Vagina (tissue), 2 donors: ENCODE measurements at regions not wholly inside any gene's neighbourhood (a gene's known extent, or its start where the extent isn't known, plus 50 kb on each side); places are given as distances from the start of the nearest gene placed in this dataset.

Experiments used
- DNase-seq, 2 donors: peaks; one replicate each; pipeline ENCODE4 v3.0.0-alpha.2; 2017; ENCODE audit errors: extremely low spot score in 2 of 2
- H3K27ac ChIP-seq: fragments of 200-600 bp; sonication (generic); one replicate; pipeline ENCODE4 v1.5.1; 2019
- H3K27me3 ChIP-seq: fragments of 200-600 bp; sonication (generic); one replicate; pipeline ENCODE4 v1.5.1; 2019
- H3K36me3 ChIP-seq, 2 donors: fragments of 200-600 bp; sonication (generic); one replicate each; pipeline ENCODE4 v1.5.1; 2017 to 2019
- H3K4me1 ChIP-seq: fragments of 200-600 bp; sonication (generic); one replicate; pipeline ENCODE4 v1.5.1; 2019
- H3K4me3 ChIP-seq, 2 donors: fragments of 200-600 bp; sonication (generic); 1 replicate in 1 of 2; 2 replicates in 1 of 2; pipeline ENCODE4 v1.5.1; 2016 to 2019
- H3K9me3 ChIP-seq: fragments of 200-600 bp; sonication (generic); one replicate; pipeline ENCODE4 v1.5.1; 2019
- POLR2A ChIP-seq, 2 donors: fragments of 450-650 bp; IDR thresholded peaks; one replicate each; pipeline ENCODE4 v1.6.1; 2017; ENCODE audit warnings: antibody characterized with exemption in 2 of 2, mild to moderate bottlenecking in 2 of 2, moderate library complexity in 2 of 2
- POLR2AphosphoS5 ChIP-seq, 2 donors: sonication (generic); formaldehyde crosslinking; IDR thresholded peaks; one replicate each; pipeline ENCODE4 v1.9.0; 2017; ENCODE audit warnings: antibody characterized with exemption in 2 of 2, mild to moderate bottlenecking in 2 of 2, low read depth in 1 of 2; ENCODE audit not compliant: insufficient read depth in 1 of 2
- intact Hi-C: fragments of 100-400 bp; cut with DNase I; formaldehyde crosslinking; loops from one replicate; pipeline ENCODE4 v1.15.1; 2023
- TF ChIP-seq, protein P1 (sequence below), 3 experiments: fragments of 450-650 bp in 2 of 3; fragments of 200-600 bp in 1 of 3; sonication (generic) in 1 of 3; IDR thresholded peaks; one replicate each; pipeline ENCODE4 v1.5.1; 2017 to 2019; ENCODE audit warnings: antibody characterized with exemption in 3 of 3, mild to moderate bottlenecking in 2 of 3, moderate library complexity in 2 of 3

DNA sequence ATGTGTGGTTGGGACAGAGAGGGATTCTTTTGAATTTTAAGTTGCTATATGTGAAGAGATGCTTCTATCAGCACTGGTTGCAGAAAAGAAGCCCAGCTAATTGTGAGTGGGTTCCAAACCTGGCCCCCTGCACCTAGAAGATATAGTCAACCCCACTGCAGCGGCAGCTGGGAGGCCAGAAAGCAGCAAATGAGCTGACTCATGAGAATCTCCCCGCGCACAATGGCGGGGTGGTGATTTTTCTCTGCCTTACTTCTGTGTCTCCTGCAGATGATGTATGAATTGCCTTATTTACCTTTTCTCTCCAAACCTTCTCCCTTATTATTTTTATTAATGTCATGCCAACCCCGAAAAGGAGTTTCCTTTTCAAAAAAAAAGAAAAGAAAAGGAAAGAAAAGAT, 89.7 kb downstream of the MAF start:
- intact Hi-C loops: no loop called here
- no peaks in the 10 kb centered on the region for H3K36me3 ChIP-seq
- H3K27me3 ChIP-seq: no peaks in the 10 kb centered on the region
- H3K4me3 ChIP-seq: no peak overlapping the region
- no peak overlapping the region for H3K27ac ChIP-seq
- no peak for DNase-seq
- H3K9me3 ChIP-seq: no peaks in the 10 kb centered on the region
- TF ChIP-seq, protein P1, sequence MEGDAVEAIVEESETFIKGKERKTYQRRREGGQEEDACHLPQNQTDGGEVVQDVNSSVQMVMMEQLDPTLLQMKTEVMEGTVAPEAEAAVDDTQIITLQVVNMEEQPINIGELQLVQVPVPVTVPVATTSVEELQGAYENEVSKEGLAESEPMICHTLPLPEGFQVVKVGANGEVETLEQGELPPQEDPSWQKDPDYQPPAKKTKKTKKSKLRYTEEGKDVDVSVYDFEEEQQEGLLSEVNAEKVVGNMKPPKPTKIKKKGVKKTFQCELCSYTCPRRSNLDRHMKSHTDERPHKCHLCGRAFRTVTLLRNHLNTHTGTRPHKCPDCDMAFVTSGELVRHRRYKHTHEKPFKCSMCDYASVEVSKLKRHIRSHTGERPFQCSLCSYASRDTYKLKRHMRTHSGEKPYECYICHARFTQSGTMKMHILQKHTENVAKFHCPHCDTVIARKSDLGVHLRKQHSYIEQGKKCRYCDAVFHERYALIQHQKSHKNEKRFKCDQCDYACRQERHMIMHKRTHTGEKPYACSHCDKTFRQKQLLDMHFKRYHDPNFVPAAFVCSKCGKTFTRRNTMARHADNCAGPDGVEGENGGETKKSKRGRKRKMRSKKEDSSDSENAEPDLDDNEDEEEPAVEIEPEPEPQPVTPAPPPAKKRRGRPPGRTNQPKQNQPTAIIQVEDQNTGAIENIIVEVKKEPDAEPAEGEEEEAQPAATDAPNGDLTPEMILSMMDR (IDR thresholded peaks at IDR 0.05): no peak
- TF ChIP-seq POLR2A (IDR thresholded peaks at IDR 0.05): no peak
- TF ChIP-seq POLR2AphosphoS5 (IDR thresholded peaks at IDR 0.05; ENCODE audit: insufficient read depth in 1 of 2, low read depth in 1 of 2): no peak
- H3K4me1 ChIP-seq: peaks cover 10% of the 10 kb centered on the region

DNA sequence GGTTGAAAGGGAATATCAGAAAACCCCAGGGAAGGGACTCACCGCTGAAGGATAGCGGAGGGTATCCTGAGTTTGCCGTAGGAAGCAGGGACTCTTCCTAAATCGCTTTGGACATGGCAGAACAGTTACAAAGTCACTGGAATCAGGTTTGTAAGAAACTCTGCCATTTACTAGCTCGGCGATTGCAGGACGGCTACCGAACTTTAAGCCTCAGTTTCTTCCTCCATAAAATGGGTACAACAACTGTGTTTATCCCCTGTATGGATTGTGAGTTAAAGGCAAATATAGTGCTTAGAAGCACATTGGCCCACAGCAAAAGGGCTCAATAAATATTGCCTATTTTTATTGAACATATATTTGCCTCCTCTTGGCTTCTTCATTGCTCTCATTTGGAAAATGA, 90.6 kb downstream of the MAF start:
- H3K4me1 ChIP-seq: peaks cover 10% of the 10 kb centered on the region
- no peak for DNase-seq
- TF ChIP-seq, protein P1 (IDR thresholded peaks at IDR 0.05): no peak
- no peak for TF ChIP-seq POLR2A (IDR thresholded peaks at IDR 0.05)
- TF ChIP-seq POLR2AphosphoS5 (IDR thresholded peaks at IDR 0.05; ENCODE audit: insufficient read depth in 1 of 2, low read depth in 1 of 2): no peak
- no peak overlapping the region for H3K27ac ChIP-seq
- intact Hi-C loops: no loop called here
- H3K9me3 ChIP-seq: no peaks in the 10 kb centered on the region
- no peaks in the 10 kb centered on the region for H3K27me3 ChIP-seq
- no peaks in the 10 kb centered on the region for H3K36me3 ChIP-seq
- H3K4me3 ChIP-seq: no peak overlapping the region

DNA sequence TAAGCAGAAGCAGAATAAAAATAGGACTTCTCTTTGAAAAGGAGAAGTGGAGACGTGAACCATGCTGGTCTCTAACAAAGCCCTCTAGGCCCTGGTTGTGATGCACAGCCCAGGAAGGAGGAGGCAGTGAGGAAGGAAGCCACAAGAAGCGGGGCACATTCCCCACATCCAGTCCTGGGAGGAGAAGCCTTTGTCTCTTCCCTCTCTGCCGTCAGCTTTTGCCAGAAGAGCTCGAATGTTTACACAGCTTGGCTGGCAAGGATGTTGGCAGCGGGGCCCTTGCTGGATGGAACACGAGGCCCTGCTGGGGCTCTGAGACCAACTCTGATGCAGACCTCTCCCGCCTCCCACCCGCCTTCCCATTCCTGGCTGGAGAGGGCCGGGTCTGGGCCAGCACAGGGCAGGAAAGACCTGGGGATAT, 91.3 kb downstream of the MAF start:
- Histone ChIP-seq H3K4me3 (no peak overlapping the region), H3K36me3 (no peaks in the 10 kb centered on the region), H3K9me3 (no peaks in the 10 kb centered on the region), H3K4me1 (peaks cover 10% of the 10 kb centered on the region), H3K27me3 (no peaks in the 10 kb centered on the region), H3K27ac (no peak overlapping the region)
- TF ChIP-seq POLR2A (IDR thresholded peaks at IDR 0.05) (no peak), POLR2AphosphoS5 (IDR thresholded peaks at IDR 0.05; ENCODE audit: insufficient read depth in 1 of 2, low read depth in 1 of 2) (no peak)
- TF ChIP-seq, protein P1 (IDR thresholded peaks at IDR 0.05): no peak
- intact Hi-C loops: no loop called here
- no peak for DNase-seq

DNA sequence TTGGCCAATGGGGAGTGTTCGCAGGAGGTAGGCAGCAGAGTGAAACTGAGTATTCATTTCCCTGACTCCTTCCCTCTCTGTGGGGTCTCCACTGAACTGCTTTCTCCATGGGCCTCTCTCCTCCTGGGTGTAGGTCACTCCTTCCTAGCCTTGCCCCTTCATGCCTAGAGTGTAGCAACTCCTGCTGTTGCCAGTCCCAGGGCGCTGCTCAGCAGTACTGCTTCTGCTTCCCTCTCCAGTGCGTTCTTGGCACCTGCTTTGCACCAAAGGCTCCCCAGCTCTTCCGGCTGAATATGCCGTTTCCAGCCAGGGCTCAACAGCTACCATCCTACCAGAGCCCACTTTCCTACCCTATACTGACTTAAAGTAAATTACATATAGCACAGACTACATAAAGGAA, 92.2 kb downstream of the MAF start:
- Histone ChIP-seq H3K4me1 (peaks cover 10% of the 10 kb centered on the region), H3K27me3 (no peaks in the 10 kb centered on the region), H3K4me3 (no peak overlapping the region), H3K27ac (no peak overlapping the region), H3K9me3 (no peaks in the 10 kb centered on the region), H3K36me3 (no peaks in the 10 kb centered on the region)
- no peak for TF ChIP-seq POLR2AphosphoS5 (IDR thresholded peaks at IDR 0.05; ENCODE audit: insufficient read depth in 1 of 2, low read depth in 1 of 2)
- no peak for TF ChIP-seq POLR2A (IDR thresholded peaks at IDR 0.05)
- TF ChIP-seq, protein P1 (IDR thresholded peaks at IDR 0.05): no peak
- intact Hi-C loops: no loop called here
- DNase-seq: no peak

DNA sequence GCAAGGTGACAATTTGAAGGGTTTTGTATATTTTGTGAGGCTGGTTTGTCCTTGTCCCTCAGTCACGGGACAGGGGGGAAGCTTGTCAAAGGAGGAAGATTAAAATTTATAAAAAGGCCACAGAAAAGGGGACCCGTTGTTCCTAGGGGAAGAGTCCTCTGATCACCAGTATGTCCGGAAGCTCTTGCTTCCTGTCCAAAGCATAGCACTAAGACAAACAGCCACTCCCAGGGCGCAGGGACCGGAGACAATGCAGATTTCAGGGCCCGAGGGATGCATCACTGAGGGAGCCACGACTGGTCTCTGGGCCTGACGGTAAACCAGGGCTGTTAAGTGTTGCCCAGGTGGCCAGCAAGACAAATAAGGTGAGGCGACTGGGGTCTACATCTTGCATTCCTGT, 95.2 kb downstream of the MAF start:
- no peak overlapping the region for H3K4me3 ChIP-seq
- no peak for DNase-seq
- no peak overlapping the region for H3K27ac ChIP-seq
- H3K9me3 ChIP-seq: no peaks in the 10 kb centered on the region
- H3K36me3 ChIP-seq: no peaks in the 10 kb centered on the region
- H3K4me1 ChIP-seq: peaks cover 6% of the 10 kb centered on the region
- TF ChIP-seq, protein P1 (IDR thresholded peaks at IDR 0.05): no peak
- TF ChIP-seq POLR2A (IDR thresholded peaks at IDR 0.05) (no peak), POLR2AphosphoS5 (IDR thresholded peaks at IDR 0.05; ENCODE audit: insufficient read depth in 1 of 2, low read depth in 1 of 2) (no peak)
- intact Hi-C loops: no loop called here
- no peaks in the 10 kb centered on the region for H3K27me3 ChIP-seq
